Peyer's patch (tissue), 4 donors: ENCODE measurements at regions not wholly inside any gene's neighbourhood (a gene's known extent, or its start where the extent isn't known, plus 50 kb on each side); places are given as distances from the start of the nearest gene placed in this dataset.
A peak's percentile ranks its signal among the peaks of the same experiment; 100 is the strongest.

Experiments
- DNase-seq, 3 donors: peaks; one replicate each; pipeline ENCODE4 v3.0.0-alpha.2; 2017 to 2019
- H3K27ac ChIP-seq, 4 donors: fragments of 200-600 bp; sonication (generic); one replicate each; pipeline ENCODE4 v1.5.1; 2016 to 2019
- H3K27me3 ChIP-seq, 2 donors: fragments of 200-600 bp; sonication (generic); one replicate each; pipeline ENCODE4 v1.5.1; 2019
- H3K36me3 ChIP-seq, 3 donors: fragments of 200-600 bp; sonication (generic); one replicate each; pipeline ENCODE4 v1.5.1; 2016 to 2019
- H3K4me1 ChIP-seq, 4 donors: fragments of 200-600 bp; sonication (generic); one replicate each; pipeline ENCODE4 v1.5.1; 2016 to 2019
- H3K4me3 ChIP-seq, 4 donors: fragments of 200-600 bp; sonication (generic); 1 replicate in 3 of 4; 2 replicates in 1 of 4; pipeline ENCODE4 v1.5.1; 2016 to 2019; ENCODE audit warnings: mild to moderate bottlenecking in 1 of 4
- H3K9me3 ChIP-seq, 4 donors: fragments of 200-600 bp; sonication (generic); one replicate each; pipeline ENCODE4 v1.5.1; 2016 to 2019; ENCODE audit warnings: mild to moderate bottlenecking in 1 of 4
- CTCF ChIP-seq, 6 experiments: fragments of 450-650 bp in 4 of 6; fragments of 200-600 bp in 2 of 6; sonication (generic) in 1 of 6; IDR thresholded peaks; one replicate each; pipeline ENCODE4 v1.5.1; 2017 to 2019; ENCODE audit warnings: antibody characterized with exemption in 6 of 6, mild to moderate bottlenecking in 3 of 6, moderate library complexity in 1 of 6
- POLR2A ChIP-seq, 2 donors: fragments of 450-650 bp; IDR thresholded peaks; one replicate each; pipeline ENCODE4 v1.5.1; 2017; ENCODE audit warnings: antibody characterized with exemption in 2 of 2, mild to moderate bottlenecking in 2 of 2, moderate library complexity in 2 of 2

- H3K36me3 ChIP-seq: no peaks in the 10 kb centered on the region
- H3K9me3 ChIP-seq: no peaks in the 10 kb centered on the region
- H3K27me3 ChIP-seq: no peaks in the 10 kb centered on the region
- TF ChIP-seq POLR2A (IDR thresholded peaks at IDR 0.05) (no peak), CTCF (IDR thresholded peaks at IDR 0.05) (no peak)
- no peak for DNase-seq
- H3K4me1 ChIP-seq: no peaks in the 10 kb centered on the region
- no peak overlapping the region for H3K27ac ChIP-seq
- no peak overlapping the region for H3K4me3 ChIP-seq
Measured at GRCh38 chr2:133977405-133977804, 276.5 kb upstream of the MGAT5 start.

- Histone ChIP-seq H3K4me3 (no peak overlapping the region), H3K9me3 (no peaks in the 10 kb centered on the region), H3K4me1 (no peaks in the 10 kb centered on the region), H3K27ac (peak overlapping the region in 2 of 4 donors; percentile 16 to 45), H3K36me3 (no peaks in the 10 kb centered on the region), H3K27me3 (no peaks in the 10 kb centered on the region)
- DNase-seq: peak in 2 of 3 donors; percentile 69 to 74
- TF ChIP-seq POLR2A (IDR thresholded peaks at IDR 0.05) (no peak), CTCF (IDR thresholded peaks at IDR 0.05) (no peak)
Measured at GRCh38 chr2:133982256-133982655, 271.6 kb upstream of the MGAT5 start.

GRCh38 chr2:133985563-133985962, 268.3 kb upstream of the MGAT5 start:
- Histone ChIP-seq H3K27ac (no peak overlapping the region), H3K36me3 (no peaks in the 10 kb centered on the region), H3K27me3 (no peaks in the 10 kb centered on the region), H3K4me3 (no peak overlapping the region), H3K9me3 (no peaks in the 10 kb centered on the region), H3K4me1 (no peaks in the 10 kb centered on the region)
- DNase-seq: no peak
- TF ChIP-seq CTCF (IDR thresholded peaks at IDR 0.05) (no peak), POLR2A (IDR thresholded peaks at IDR 0.05) (no peak)

GRCh38 chr2:133986081-133986837, 267.6 kb upstream of the MGAT5 start:
- Histone ChIP-seq H3K36me3 (no peaks in the 10 kb centered on the region), H3K27ac (no peak overlapping the region), H3K9me3 (no peaks in the 10 kb centered on the region), H3K4me1 (no peaks in the 10 kb centered on the region), H3K27me3 (no peaks in the 10 kb centered on the region), H3K4me3 (no peak overlapping the region)
- TF ChIP-seq CTCF (IDR thresholded peaks at IDR 0.05) (no peak), POLR2A (IDR thresholded peaks at IDR 0.05) (no peak)
- DNase-seq: no peak

GRCh38 chr2:133986881-133987795, 266.7 kb upstream of the MGAT5 start:
- H3K4me3 ChIP-seq: no peak overlapping the region
- no peaks in the 10 kb centered on the region for H3K27me3 ChIP-seq
- no peaks in the 10 kb centered on the region for H3K36me3 ChIP-seq
- H3K27ac ChIP-seq: no peak overlapping the region
- TF ChIP-seq POLR2A (IDR thresholded peaks at IDR 0.05) (no peak), CTCF (IDR thresholded peaks at IDR 0.05) (no peak)
- peaks cover 0 to 4% (median 0%) of the 10 kb centered on the region in 4 donors for H3K4me1 ChIP-seq
- no peak for DNase-seq
- H3K9me3 ChIP-seq: no peaks in the 10 kb centered on the region
